ENCODE measurements at regions not wholly inside any gene's neighbourhood (a gene's known extent, or its start where the extent isn't known, plus 50 kb on each side); places are given as distances from the start of the nearest gene placed in this dataset.

DNA sequence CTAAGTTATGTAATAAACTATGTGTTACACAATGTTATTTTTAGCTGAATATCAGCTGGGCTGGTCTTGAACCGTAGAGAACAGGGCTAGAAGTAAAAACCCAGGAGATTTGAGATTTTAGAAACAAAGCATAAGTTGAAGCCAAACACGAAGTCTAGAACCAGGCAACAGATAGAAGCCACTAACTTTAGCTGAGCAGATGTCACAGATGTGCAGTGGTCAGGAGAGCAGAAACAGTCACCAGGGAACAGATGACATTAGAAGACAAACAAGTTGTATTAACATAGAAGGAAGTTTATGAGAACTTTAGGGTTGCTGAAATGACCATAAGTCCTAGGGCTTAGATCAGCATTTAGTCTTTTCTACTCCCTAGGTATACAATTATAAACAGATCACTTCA, 731.0 kb downstream of the ZNF385D start:
- Histone ChIP-seq H4K5ac (ENCODE audit: low read length) (no peak overlapping the region), H3K56ac (ENCODE audit: low read length) (no peak overlapping the region), H3K4me1 (ENCODE audit: control insufficient read depth, low read depth, low read length) (no peaks in the 10 kb centered on the region), H3K4me3 (ENCODE audit: low read length) (no peak overlapping the region), H3K4me2 (ENCODE audit: low read length) (no peak overlapping the region), H2BK15ac (replicated peaks; ENCODE audit: low read depth) (no peak overlapping the region), H3K18ac (ENCODE audit: low read length) (no peak overlapping the region), H3K9ac (ENCODE audit: low read length) (no peak overlapping the region), H4K8ac (ENCODE audit: low read depth, low read length) (no peak overlapping the region), H2BK120ac (ENCODE audit: low read depth, low read length) (no peak overlapping the region), H2AK5ac (ENCODE audit: low read length) (no peak overlapping the region), H3K23ac (ENCODE audit: low read length) (no peak overlapping the region), H3K27ac (ENCODE audit: low read depth, low read length) (no peak overlapping the region), H2BK5ac (ENCODE audit: low read length) (no peak overlapping the region), H3K36me3 (ENCODE audit: control insufficient read depth, insufficient read depth, low read length) (no peaks in the 10 kb centered on the region), H3K79me1 (ENCODE audit: low read length) (no peaks in the 10 kb centered on the region), H3K4ac (ENCODE audit: low read depth, low read length) (no peak overlapping the region), H3K79me2 (ENCODE audit: control insufficient read depth, insufficient read depth, low read length) (no peaks in the 10 kb centered on the region), H3K27me3 (ENCODE audit: insufficient read depth, low read length, poor library complexity) (no peaks in the 10 kb centered on the region)
- no CpG with 5 or more reads among the region's 2 CpGs for WGBS (ENCODE audit: extremely low coverage, insufficient coverage, low lambda C conversion rate)
- no peak for DNase-seq

DNA sequence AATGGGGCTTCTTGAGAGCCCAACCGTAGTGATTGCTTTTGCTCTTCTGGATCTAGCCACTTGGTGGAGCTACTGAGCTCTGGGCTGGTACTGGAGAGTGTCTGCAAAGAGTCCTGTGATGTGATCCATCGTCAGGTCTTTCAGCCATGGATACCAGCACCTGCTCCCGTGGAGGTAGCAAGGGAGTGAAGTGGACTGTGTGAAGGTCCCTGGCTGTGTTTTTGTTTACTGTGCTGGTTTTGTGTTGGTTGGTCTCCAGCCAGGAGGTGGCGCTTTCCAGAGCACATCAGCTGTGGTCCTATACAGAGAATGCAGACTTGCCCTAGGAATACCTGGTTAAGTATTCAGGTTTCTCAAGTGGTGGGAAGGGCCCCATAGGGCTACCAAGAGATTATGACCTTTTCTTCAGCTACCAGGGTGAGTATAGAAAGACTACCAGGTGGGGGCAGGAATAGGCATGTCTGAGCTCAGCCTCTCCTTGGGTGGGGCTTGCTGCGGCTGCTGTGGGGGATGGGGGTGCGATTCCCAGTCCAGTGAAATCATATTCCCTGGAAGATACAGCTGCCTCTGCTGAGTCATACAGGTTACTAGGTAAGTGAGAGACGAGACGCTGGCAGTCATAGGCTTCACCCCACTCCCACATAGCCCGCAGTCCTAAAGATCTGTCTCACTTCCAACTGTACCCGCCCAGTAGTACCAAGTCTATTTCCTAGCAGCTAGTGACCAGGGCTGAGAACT, 733.7 kb downstream of the ZNF385D start:
- Histone ChIP-seq H3K4ac (ENCODE audit: low read depth, low read length) (peak overlapping the region; percentile 18), H3K4me3 (ENCODE audit: low read length) (no peak overlapping the region), H3K56ac (ENCODE audit: low read length) (peak overlapping the region; percentile 60), H3K18ac (ENCODE audit: low read length) (peak overlapping the region; percentile 78), H4K8ac (ENCODE audit: low read depth, low read length) (no peak overlapping the region), H3K23ac (ENCODE audit: low read length) (no peak overlapping the region), H3K4me2 (ENCODE audit: low read length) (no peak overlapping the region), H3K27ac (ENCODE audit: low read depth, low read length) (no peak overlapping the region), H2BK120ac (ENCODE audit: low read depth, low read length) (no peak overlapping the region), H4K5ac (ENCODE audit: low read length) (no peak overlapping the region), H2BK15ac (replicated peaks; ENCODE audit: low read depth) (no peak overlapping the region), H3K4me1 (ENCODE audit: control insufficient read depth, low read depth, low read length) (no peaks in the 10 kb centered on the region), H3K36me3 (ENCODE audit: control insufficient read depth, insufficient read depth, low read length) (no peaks in the 10 kb centered on the region), H3K27me3 (ENCODE audit: insufficient read depth, low read length, poor library complexity) (no peaks in the 10 kb centered on the region), H3K79me2 (ENCODE audit: control insufficient read depth, insufficient read depth, low read length) (no peaks in the 10 kb centered on the region), H2AK5ac (ENCODE audit: low read length) (no peak overlapping the region), H3K79me1 (ENCODE audit: low read length) (no peaks in the 10 kb centered on the region), H3K9ac (ENCODE audit: low read length) (no peak overlapping the region), H2BK5ac (ENCODE audit: low read length) (no peak overlapping the region)
- no CpG with 5 or more reads among the region's 10 CpGs for WGBS (ENCODE audit: extremely low coverage, insufficient coverage, low lambda C conversion rate)
- DNase-seq: peak; percentile 82

GRCh38 chr3:21013566-21013965, 737.4 kb downstream of the ZNF385D start:
- Histone ChIP-seq H3K79me2 (ENCODE audit: control insufficient read depth, insufficient read depth, low read length) (no peaks in the 10 kb centered on the region), H3K56ac (ENCODE audit: low read length) (no peak overlapping the region), H2AK5ac (ENCODE audit: low read length) (no peak overlapping the region), H3K4me3 (ENCODE audit: low read length) (no peak overlapping the region), H3K4me1 (ENCODE audit: control insufficient read depth, low read depth, low read length) (no peaks in the 10 kb centered on the region), H3K18ac (ENCODE audit: low read length) (no peak overlapping the region), H3K4me2 (ENCODE audit: low read length) (no peak overlapping the region), H3K9ac (ENCODE audit: low read length) (no peak overlapping the region), H4K5ac (ENCODE audit: low read length) (no peak overlapping the region), H3K79me1 (ENCODE audit: low read length) (no peaks in the 10 kb centered on the region), H3K36me3 (ENCODE audit: control insufficient read depth, insufficient read depth, low read length) (no peaks in the 10 kb centered on the region), H3K23ac (ENCODE audit: low read length) (no peak overlapping the region), H2BK5ac (ENCODE audit: low read length) (no peak overlapping the region), H3K4ac (ENCODE audit: low read depth, low read length) (no peak overlapping the region), H4K8ac (ENCODE audit: low read depth, low read length) (no peak overlapping the region), H3K27me3 (ENCODE audit: insufficient read depth, low read length, poor library complexity) (no peaks in the 10 kb centered on the region), H2BK15ac (replicated peaks; ENCODE audit: low read depth) (no peak overlapping the region), H2BK120ac (ENCODE audit: low read depth, low read length) (no peak overlapping the region), H3K27ac (ENCODE audit: low read depth, low read length) (no peak overlapping the region)
- DNase-seq: no peak

DNA sequence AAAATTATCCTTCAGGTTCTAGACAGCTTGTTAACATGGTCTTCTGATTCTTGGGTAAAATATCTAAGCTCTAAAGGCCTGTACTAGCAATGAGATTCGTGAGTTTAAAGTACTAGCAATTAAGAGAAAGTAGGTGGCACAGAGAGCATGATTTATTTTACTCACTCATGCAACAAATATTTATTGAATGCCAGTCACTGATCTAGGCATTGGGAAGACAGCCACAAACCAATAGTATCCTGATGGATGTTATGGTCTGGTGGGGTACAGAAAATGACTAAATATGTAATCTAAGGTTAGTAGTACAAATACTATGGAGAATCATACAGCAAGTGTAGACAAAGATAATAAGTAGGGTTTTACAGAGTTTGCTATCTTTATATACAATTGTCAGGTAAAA, 751.3 kb downstream of the ZNF385D start:
- Histone ChIP-seq H3K79me1 (ENCODE audit: low read length) (no peaks in the 10 kb centered on the region), H3K4me2 (ENCODE audit: low read length) (no peak overlapping the region), H3K23ac (ENCODE audit: low read length) (no peak overlapping the region), H3K9ac (ENCODE audit: low read length) (no peak overlapping the region), H2AK5ac (ENCODE audit: low read length) (no peak overlapping the region), H4K5ac (ENCODE audit: low read length) (no peak overlapping the region), H2BK5ac (ENCODE audit: low read length) (no peak overlapping the region), H3K4me3 (ENCODE audit: low read length) (no peak overlapping the region), H2BK15ac (replicated peaks; ENCODE audit: low read depth) (no peak overlapping the region), H3K4ac (ENCODE audit: low read depth, low read length) (no peak overlapping the region), H4K8ac (ENCODE audit: low read depth, low read length) (no peak overlapping the region), H3K79me2 (ENCODE audit: control insufficient read depth, insufficient read depth, low read length) (no peaks in the 10 kb centered on the region), H3K27me3 (ENCODE audit: insufficient read depth, low read length, poor library complexity) (no peaks in the 10 kb centered on the region), H3K4me1 (ENCODE audit: control insufficient read depth, low read depth, low read length) (no peaks in the 10 kb centered on the region), H3K36me3 (ENCODE audit: control insufficient read depth, insufficient read depth, low read length) (no peaks in the 10 kb centered on the region), H2BK120ac (ENCODE audit: low read depth, low read length) (no peak overlapping the region), H3K56ac (ENCODE audit: low read length) (no peak overlapping the region), H3K27ac (ENCODE audit: low read depth, low read length) (no peak overlapping the region), H3K18ac (ENCODE audit: low read length) (no peak overlapping the region)
- WGBS (ENCODE audit: extremely low coverage, insufficient coverage, low lambda C conversion rate): no CpG with 5 or more reads among the region's 1 CpG
- no peak for DNase-seq

- Histone ChIP-seq H3K4me1 (ENCODE audit: control insufficient read depth, low read depth, low read length) (no peaks in the 10 kb centered on the region), H2BK5ac (ENCODE audit: low read length) (no peak overlapping the region), H3K79me2 (ENCODE audit: control insufficient read depth, insufficient read depth, low read length) (no peaks in the 10 kb centered on the region), H4K8ac (ENCODE audit: low read depth, low read length) (no peak overlapping the region), H3K56ac (ENCODE audit: low read length) (no peak overlapping the region), H3K9ac (ENCODE audit: low read length) (no peak overlapping the region), H2BK15ac (replicated peaks; ENCODE audit: low read depth) (no peak overlapping the region), H3K4me2 (ENCODE audit: low read length) (no peak overlapping the region), H3K4ac (ENCODE audit: low read depth, low read length) (no peak overlapping the region), H2AK5ac (ENCODE audit: low read length) (no peak overlapping the region), H3K18ac (ENCODE audit: low read length) (no peak overlapping the region), H3K27me3 (ENCODE audit: insufficient read depth, low read length, poor library complexity) (no peaks in the 10 kb centered on the region), H3K27ac (ENCODE audit: low read depth, low read length) (no peak overlapping the region), H2BK120ac (ENCODE audit: low read depth, low read length) (no peak overlapping the region), H3K4me3 (ENCODE audit: low read length) (no peak overlapping the region), H3K79me1 (ENCODE audit: low read length) (no peaks in the 10 kb centered on the region), H4K5ac (ENCODE audit: low read length) (no peak overlapping the region), H3K23ac (ENCODE audit: low read length) (no peak overlapping the region), H3K36me3 (ENCODE audit: control insufficient read depth, insufficient read depth, low read length) (no peaks in the 10 kb centered on the region)
- no peak for DNase-seq
- no CpG with 5 or more reads among the region's 2 CpGs for WGBS (ENCODE audit: extremely low coverage, insufficient coverage, low lambda C conversion rate)
Observed at GRCh38 chr3:20997183-20997582, 753.8 kb downstream of the ZNF385D start.

DNA sequence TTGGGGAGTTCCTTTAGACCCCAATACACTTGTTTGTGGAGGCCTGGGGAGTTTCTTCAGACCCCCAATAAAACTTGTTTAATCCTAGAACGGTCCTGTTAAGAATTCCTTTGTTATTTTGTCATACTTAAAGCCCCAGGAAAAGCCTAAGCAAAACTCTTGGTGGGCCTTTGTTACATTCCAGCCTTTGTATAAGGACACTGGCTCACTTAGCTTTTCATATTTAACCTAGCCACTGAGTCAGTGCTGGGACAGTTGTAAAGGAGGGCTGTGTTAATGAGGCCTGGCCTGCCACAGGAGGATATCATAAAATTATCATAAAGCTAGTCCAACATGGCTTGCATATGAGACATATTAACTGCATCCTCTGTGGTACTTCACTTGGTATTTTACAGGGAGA, 760.1 kb downstream of the ZNF385D start:
- H3K18ac ChIP-seq (ENCODE audit: low read length): peak overlapping the region; percentile 92

More for the DNA sequence above, 760.1 kb downstream of the ZNF385D start:
- DNase-seq: peak; percentile 58
- Histone ChIP-seq H3K36me3 (ENCODE audit: control insufficient read depth, insufficient read depth, low read length) (no peaks in the 10 kb centered on the region), H3K27me3 (ENCODE audit: insufficient read depth, low read length, poor library complexity) (no peaks in the 10 kb centered on the region), H3K23ac (ENCODE audit: low read length) (no peak overlapping the region), H3K4me2 (ENCODE audit: low read length) (no peak overlapping the region), H2BK5ac (ENCODE audit: low read length) (no peak overlapping the region), H3K56ac (ENCODE audit: low read length) (no peak overlapping the region), H2AK5ac (ENCODE audit: low read length) (no peak overlapping the region), H3K79me2 (ENCODE audit: control insufficient read depth, insufficient read depth, low read length) (no peaks in the 10 kb centered on the region), H3K9ac (ENCODE audit: low read length) (no peak overlapping the region), H3K4ac (ENCODE audit: low read depth, low read length) (no peak overlapping the region), H4K5ac (ENCODE audit: low read length) (no peak overlapping the region), H2BK120ac (ENCODE audit: low read depth, low read length) (peak overlapping the region; percentile 45), H3K4me3 (ENCODE audit: low read length) (no peak overlapping the region), H4K8ac (ENCODE audit: low read depth, low read length) (peak overlapping the region; percentile 56), H3K27ac (ENCODE audit: low read depth, low read length) (no peak overlapping the region), H3K79me1 (ENCODE audit: low read length) (no peaks in the 10 kb centered on the region), H3K4me1 (ENCODE audit: control insufficient read depth, low read depth, low read length) (no peaks in the 10 kb centered on the region), H2BK15ac (replicated peaks; ENCODE audit: low read depth) (no peak overlapping the region)
- no CpG with 5 or more reads among the region's 1 CpG for WGBS (ENCODE audit: extremely low coverage, insufficient coverage, low lambda C conversion rate)

Data from mesendoderm (in vitro differentiated cells).